Central memory CD8-positive, alpha-beta T cell (primary cell): ENCODE measurements at regions not wholly inside any gene's neighbourhood (a gene's known extent, or its start where the extent isn't known, plus 50 kb on each side); places are given as distances from the start of the nearest gene placed in this dataset.
A peak's percentile ranks its signal among the peaks of the same experiment; 100 is the strongest.
"Not testable (repeated sequence)": the region's sequence is repeated elsewhere in the genome, so short reads cannot be mapped to it uniquely, and the experiment has no call there.

Experiments used
- ATAC-seq: fragments of 150-1000 bp; cut with Tn5 transposase; replicated peaks from 2 replicates; pipeline ENCODE4 v1.10.0; 2022; ENCODE audit warnings: mild to moderate bottlenecking, moderate FRiP score, moderate number of reproducible peaks; ENCODE audit not compliant: poor library complexity, severe bottlenecking; ENCODE audit errors: extremely low read depth
- DNase-seq, 2 donors: peaks; one replicate each; pipeline ENCODE4 v3.0.0; 2021; ENCODE audit warnings: low spot score in 2 of 2
- H3K27ac Mint-ChIP-seq: one replicate; pipeline ENCODE4 v1.8.0; 2022; ENCODE audit warnings: low read depth, mild to moderate bottlenecking, moderate library complexity, mixed read lengths
- H3K27me3 Mint-ChIP-seq: one replicate; pipeline ENCODE4 v1.8.0; 2022; ENCODE audit warnings: mixed read lengths
- H3K36me3 Mint-ChIP-seq: one replicate; pipeline ENCODE4 v1.8.0; 2022; ENCODE audit warnings: mild to moderate bottlenecking, moderate library complexity, mixed read lengths; ENCODE audit not compliant: insufficient read depth
- H3K4me1 Mint-ChIP-seq: one replicate; pipeline ENCODE4 v1.8.0; 2022; ENCODE audit warnings: mixed read lengths
- H3K4me3 Mint-ChIP-seq: one replicate; pipeline ENCODE4 v1.8.0; 2022; ENCODE audit warnings: mild to moderate bottlenecking, moderate library complexity, mixed read lengths
- H3K9me3 Mint-ChIP-seq: one replicate; pipeline ENCODE4 v1.8.0; 2022; ENCODE audit warnings: mixed read lengths

DNA sequence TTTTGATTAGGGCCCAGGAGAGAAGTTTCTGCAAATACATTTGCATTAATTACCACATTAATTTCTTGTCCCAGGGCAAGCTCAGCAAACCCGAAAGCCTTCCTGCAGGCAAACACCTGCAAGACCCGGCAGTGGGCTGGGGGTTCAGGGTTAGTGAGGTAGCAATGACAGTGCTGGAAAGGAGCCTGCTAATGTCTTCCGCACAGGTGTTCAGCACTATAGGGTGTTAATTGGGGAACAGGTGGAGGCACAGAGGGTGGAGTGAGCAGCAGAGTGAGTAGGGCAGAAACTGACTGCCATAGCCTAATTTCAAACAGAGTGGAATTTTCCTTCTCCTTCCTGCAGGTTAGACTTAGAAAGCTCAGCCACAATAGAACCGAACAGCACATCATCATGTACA is 50.9 kb upstream of the UBASH3B start:
- Mint-ChIP-seq H3K27me3 (peaks cover 20% of the 10 kb centered on the region), H3K4me1 (no peaks in the 10 kb centered on the region), H3K9me3 (no peaks in the 10 kb centered on the region), H3K36me3 (no peaks in the 10 kb centered on the region), H3K4me3 (no peak overlapping the region), H3K27ac (no peak overlapping the region)
- DNase-seq (no peak), ATAC-seq (no peak)

DNA sequence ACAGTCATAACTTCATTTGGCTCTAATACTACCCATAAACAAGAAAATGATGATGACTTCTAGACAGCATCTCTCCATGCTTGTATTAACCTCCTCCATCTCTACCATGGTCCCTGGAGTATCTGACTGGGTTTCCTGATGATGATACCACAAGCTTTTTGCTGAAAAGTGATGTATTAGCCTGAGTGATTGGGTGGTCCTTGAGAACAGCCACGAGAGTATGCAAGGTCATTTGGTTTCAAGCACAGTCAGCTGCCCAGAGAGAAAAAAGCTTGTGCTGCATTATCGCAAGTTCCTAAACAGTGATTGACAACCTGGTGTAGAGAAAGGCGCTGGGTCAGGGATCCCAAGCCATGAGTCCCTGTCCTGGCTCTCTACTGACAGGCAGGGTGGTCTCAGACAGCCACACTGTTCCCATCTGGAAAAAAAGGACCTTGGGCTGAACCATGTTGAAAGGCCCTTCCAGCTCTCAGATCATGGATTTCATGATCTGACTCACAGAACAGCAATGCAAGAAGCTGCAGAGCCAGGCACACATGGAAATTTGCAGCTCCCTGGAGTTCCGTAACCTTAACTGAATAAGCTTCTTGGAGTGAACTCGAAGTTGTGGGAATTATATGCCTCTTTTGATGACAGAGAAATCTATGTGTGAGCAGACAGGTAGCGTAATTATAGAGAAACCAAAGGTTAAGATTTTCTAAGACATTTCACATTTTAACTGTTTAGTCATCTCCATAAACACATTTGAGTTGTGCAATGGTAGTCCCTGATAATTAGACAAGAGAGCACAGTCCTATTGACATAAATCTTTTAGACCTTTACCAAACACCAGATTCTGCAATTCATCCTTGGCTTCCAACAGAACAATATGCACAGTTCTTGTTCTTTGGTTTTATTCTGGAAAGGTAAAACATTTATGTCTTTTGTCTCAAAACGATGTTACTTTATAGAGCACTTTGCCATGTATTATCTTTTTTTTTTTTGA is 54.1 kb upstream of the UBASH3B start:
- ATAC-seq (no peak), DNase-seq (no peak)
- no peaks in the 10 kb centered on the region for H3K36me3 Mint-ChIP-seq
- H3K27ac Mint-ChIP-seq = no peak overlapping the region
- no peaks in the 10 kb centered on the region for H3K4me1 Mint-ChIP-seq
- no peaks in the 10 kb centered on the region for H3K9me3 Mint-ChIP-seq
- no peak overlapping the region for H3K4me3 Mint-ChIP-seq
- peaks cover 39% of the 10 kb centered on the region for H3K27me3 Mint-ChIP-seq

DNA sequence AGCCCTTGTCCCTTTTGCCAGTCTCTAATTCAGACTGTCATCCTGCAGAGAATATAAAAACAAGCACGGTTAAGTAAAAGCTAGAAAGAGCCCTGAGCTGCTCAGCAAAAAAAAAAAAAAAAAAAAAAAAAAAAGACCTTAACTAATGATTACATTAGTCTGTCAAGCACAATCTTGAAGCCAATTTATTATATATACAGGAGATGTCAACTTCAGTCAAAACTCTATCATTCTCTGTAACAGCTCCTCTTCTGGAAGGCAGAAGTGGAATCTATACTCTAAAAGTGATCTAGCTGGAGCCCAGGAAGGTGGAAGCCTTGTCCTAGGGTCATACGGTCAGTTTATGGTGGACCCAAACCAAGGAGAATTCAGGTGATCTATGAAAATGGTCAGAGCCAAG is 55.2 kb upstream of the UBASH3B start:
- H3K4me3 Mint-ChIP-seq = no peak overlapping the region
- H3K4me1 Mint-ChIP-seq = no peaks in the 10 kb centered on the region
- DNase-seq = no peak
- no peak for ATAC-seq
- H3K36me3 Mint-ChIP-seq = no peaks in the 10 kb centered on the region
- no peaks in the 10 kb centered on the region for H3K9me3 Mint-ChIP-seq
- no peak overlapping the region for H3K27ac Mint-ChIP-seq
- peaks cover 42% of the 10 kb centered on the region for H3K27me3 Mint-ChIP-seq

DNA sequence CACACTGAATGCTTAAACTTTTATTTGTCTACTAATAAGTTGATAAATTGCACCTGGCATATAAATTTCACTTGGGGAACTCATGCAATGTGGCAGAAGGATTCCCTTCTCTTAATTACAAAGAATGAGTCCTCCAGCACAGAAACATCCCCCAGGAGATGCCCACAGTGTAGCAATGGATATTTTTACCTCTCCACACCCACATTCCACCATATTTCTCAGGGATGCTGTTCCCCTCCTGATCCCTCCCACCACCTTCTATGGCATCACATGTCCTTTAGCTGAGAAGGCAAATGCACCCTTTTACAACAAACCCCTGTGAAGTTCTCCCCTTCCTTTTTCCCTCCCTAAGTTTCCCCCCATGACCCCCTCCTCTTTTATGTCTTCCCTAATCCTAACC is 56.1 kb upstream of the UBASH3B start:
- Mint-ChIP-seq H3K4me3 (no peak overlapping the region), H3K4me1 (no peaks in the 10 kb centered on the region), H3K9me3 (no peaks in the 10 kb centered on the region), H3K27ac (no peak overlapping the region), H3K36me3 (no peaks in the 10 kb centered on the region), H3K27me3 (peaks cover 39% of the 10 kb centered on the region)
- DNase-seq = no peak
- ATAC-seq = no peak

GRCh38 chr11:122598971-122599370 is 56.6 kb upstream of the UBASH3B start:
- Mint-ChIP-seq H3K27me3 (peaks cover 35% of the 10 kb centered on the region), H3K27ac (no peak overlapping the region), H3K4me3 (no peak overlapping the region), H3K4me1 (no peaks in the 10 kb centered on the region), H3K36me3 (no peaks in the 10 kb centered on the region), H3K9me3 (no peaks in the 10 kb centered on the region)
- DNase-seq (no peak), ATAC-seq (no peak)

DNA sequence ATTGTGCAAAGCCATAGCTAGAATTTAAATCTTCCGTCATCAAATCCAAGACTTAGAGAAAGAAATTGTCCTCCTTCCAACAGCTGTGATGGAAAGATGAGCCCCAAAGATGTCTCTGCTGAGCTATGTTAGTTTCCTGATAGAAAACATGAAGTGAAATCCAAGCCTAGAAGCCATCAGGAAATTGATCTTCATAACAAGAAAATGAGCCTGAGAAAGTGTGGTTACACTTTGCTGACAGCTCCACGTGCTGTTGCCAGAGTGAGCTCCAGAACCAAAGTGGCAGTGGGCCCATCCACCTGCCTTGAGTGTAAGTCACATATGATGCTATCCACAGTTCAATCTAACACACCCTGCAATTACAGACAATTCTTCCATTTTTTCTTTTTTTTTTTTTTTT is 58.0 kb upstream of the UBASH3B start:
- H3K27ac Mint-ChIP-seq = no peak overlapping the region
- no peaks in the 10 kb centered on the region for H3K36me3 Mint-ChIP-seq

GRCh38 chr11:122594986-122595645 is 60.4 kb upstream of the UBASH3B start:
- no peaks in the 10 kb centered on the region for H3K36me3 Mint-ChIP-seq
- no peaks in the 10 kb centered on the region for H3K9me3 Mint-ChIP-seq
- no peak for ATAC-seq
- no peaks in the 10 kb centered on the region for H3K4me1 Mint-ChIP-seq
- H3K27ac Mint-ChIP-seq = no peak overlapping the region
- DNase-seq = no peak
- peaks cover 71% of the 10 kb centered on the region for H3K27me3 Mint-ChIP-seq
- H3K4me3 Mint-ChIP-seq = no peak overlapping the region

More for the DNA sequence above, 58.0 kb upstream of the UBASH3B start:
- H3K27me3 Mint-ChIP-seq = peaks cover 48% of the 10 kb centered on the region
- ATAC-seq (no peak), DNase-seq (no peak)
- no peaks in the 10 kb centered on the region for H3K9me3 Mint-ChIP-seq
- no peak overlapping the region for H3K4me3 Mint-ChIP-seq
- no peaks in the 10 kb centered on the region for H3K4me1 Mint-ChIP-seq

GRCh38 chr11:122593473-122594420 is 61.8 kb upstream of the UBASH3B start:
- Mint-ChIP-seq H3K36me3 (no peaks in the 10 kb centered on the region), H3K4me1 (no peaks in the 10 kb centered on the region), H3K9me3 (no peaks in the 10 kb centered on the region), H3K27me3 (peaks cover 71% of the 10 kb centered on the region), H3K27ac (no peak overlapping the region), H3K4me3 (no peak overlapping the region)
- ATAC-seq (no peak), DNase-seq (no peak)

DNA sequence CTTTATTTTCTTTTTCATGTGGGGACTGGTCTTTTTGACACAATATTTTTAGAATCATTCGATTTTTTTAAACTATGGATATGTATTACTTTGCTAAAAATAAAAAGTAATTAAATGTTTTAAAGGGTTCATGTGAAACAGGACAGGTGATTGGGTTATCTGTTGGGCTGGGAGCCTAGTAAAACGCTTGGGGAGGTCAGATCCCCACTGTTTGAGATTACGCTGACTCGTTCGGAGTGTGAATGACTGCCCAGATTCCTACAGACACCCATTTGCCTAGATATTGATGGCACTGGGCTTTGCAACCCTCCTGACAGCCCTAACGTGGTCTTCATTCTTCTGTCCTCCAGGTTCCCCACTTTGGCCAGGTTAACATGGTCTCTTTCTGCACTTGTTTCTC is 62.9 kb upstream of the UBASH3B start:
- Mint-ChIP-seq H3K4me3 (no peak overlapping the region), H3K27ac (no peak overlapping the region), H3K27me3 (peaks cover 72% of the 10 kb centered on the region), H3K36me3 (no peaks in the 10 kb centered on the region), H3K9me3 (no peaks in the 10 kb centered on the region), H3K4me1 (no peaks in the 10 kb centered on the region)
- no peak for ATAC-seq
- no peak for DNase-seq

DNA sequence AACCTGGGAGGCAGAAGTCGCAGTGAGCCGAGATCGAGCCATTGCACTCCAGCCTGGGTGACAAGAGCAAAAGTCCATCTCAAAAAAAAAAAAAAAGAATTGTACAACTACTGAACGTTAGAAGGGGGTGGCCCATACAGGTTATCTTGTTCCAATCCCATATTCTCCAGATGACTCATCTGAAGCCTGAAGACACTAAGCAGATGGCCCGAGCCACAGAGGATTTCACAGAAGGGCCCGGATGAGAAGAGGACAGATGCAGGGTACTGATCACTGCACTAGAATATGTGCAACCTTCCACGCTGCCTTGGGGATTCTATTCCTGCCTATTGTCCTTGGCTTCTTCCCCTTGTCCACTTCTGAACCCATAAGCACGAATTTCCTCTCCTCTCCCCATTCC is 70.9 kb upstream of the UBASH3B start:
- H3K27me3 Mint-ChIP-seq = peaks cover 22% of the 10 kb centered on the region
- ATAC-seq = no peak

DNA sequence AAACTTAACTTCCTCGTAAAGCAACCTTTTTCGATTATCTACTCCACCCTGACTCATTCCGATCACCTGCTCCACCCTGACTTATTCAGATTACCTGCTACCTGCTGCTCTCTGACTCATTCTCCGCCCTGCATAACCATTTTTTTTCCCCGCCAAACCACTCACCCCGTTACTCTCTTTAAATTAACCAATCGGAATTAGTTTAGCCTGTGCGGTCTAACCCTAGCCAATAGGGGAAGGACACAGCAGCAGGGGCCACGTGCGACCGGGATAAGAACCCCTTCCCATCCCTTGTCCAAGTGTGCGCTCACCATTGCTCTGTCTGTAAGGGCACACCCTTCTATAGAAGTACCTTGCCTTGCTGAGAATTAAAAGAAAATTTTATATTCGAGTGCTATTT is 75.5 kb upstream of the UBASH3B start:
- H3K4me3 Mint-ChIP-seq = peak overlapping the region; percentile 78
- ATAC-seq = not testable (repeated sequence)

More for the DNA sequence above, 70.9 kb upstream of the UBASH3B start:
- no peak overlapping the region for H3K27ac Mint-ChIP-seq
- peaks cover 9% of the 10 kb centered on the region for H3K36me3 Mint-ChIP-seq
- peaks cover 12% of the 10 kb centered on the region for H3K4me1 Mint-ChIP-seq
- no peak for DNase-seq
- no peaks in the 10 kb centered on the region for H3K9me3 Mint-ChIP-seq
- no peak overlapping the region for H3K4me3 Mint-ChIP-seq

GRCh38 chr11:122578171-122578825 is 77.2 kb upstream of the UBASH3B start:
- Mint-ChIP-seq H3K36me3 (peaks cover 13% of the 10 kb centered on the region), H3K27ac (no peak overlapping the region), H3K4me3 (no peak overlapping the region), H3K9me3 (no peaks in the 10 kb centered on the region), H3K4me1 (peaks cover 12% of the 10 kb centered on the region), H3K27me3 (peaks cover 9% of the 10 kb centered on the region)
- ATAC-seq (no peak), DNase-seq (no peak)

More for the DNA sequence above, 75.5 kb upstream of the UBASH3B start:
- peaks cover 13% of the 10 kb centered on the region for H3K36me3 Mint-ChIP-seq
- H3K9me3 Mint-ChIP-seq, H3K27me3 Mint-ChIP-seq, DNase-seq: not testable (repeated sequence)
- peaks cover 12% of the 10 kb centered on the region for H3K4me1 Mint-ChIP-seq
- H3K27ac Mint-ChIP-seq = peak overlapping the region; percentile 75
